HUES48 (cell line): ENCODE measurements at regions not wholly inside any gene's neighbourhood (a gene's known extent, or its start where the extent isn't known, plus 50 kb on each side); places are given as distances from the start of the nearest gene placed in this dataset.
"Not testable (repeated sequence)": the region's sequence is repeated elsewhere in the genome, so short reads cannot be mapped to it uniquely, and the experiment has no call there.

ENCODE experiments used
- H3K27ac ChIP-seq: one replicate; pipeline ENCODE4 v1.7.0; 2013; ENCODE audit warnings: low read depth, low read length, inconsistent platforms
- H3K27me3 ChIP-seq: 2 replicates; pipeline ENCODE4 v1.6.1; 2013; ENCODE audit warnings: mild to moderate bottlenecking, low read length; ENCODE audit not compliant: control insufficient read depth, insufficient read depth
- H3K36me3 ChIP-seq: 2 replicates; pipeline ENCODE4 v1.6.1; 2013; ENCODE audit warnings: low read length; ENCODE audit not compliant: control insufficient read depth, insufficient read depth
- H3K4me1 ChIP-seq: 2 replicates; pipeline ENCODE4 v1.6.1; 2013; ENCODE audit warnings: mild to moderate bottlenecking, low read length; ENCODE audit not compliant: control insufficient read depth, insufficient read depth
- H3K4me3 ChIP-seq: 2 replicates; pipeline ENCODE4 v1.5.1; 2013; ENCODE audit warnings: mild to moderate bottlenecking, low read depth, low read length
- H3K9ac ChIP-seq: 2 replicates; pipeline ENCODE4 v1.6.1; 2013; ENCODE audit warnings: mild to moderate bottlenecking, low read depth, low read length, moderate library complexity
- H3K9me3 ChIP-seq: 2 replicates; pipeline ENCODE4 v1.6.1; 2013; ENCODE audit warnings: low read length; ENCODE audit not compliant: control insufficient read depth, insufficient read depth

GRCh38 chrX:63581906-63582305, 203.1 kb downstream of the ARHGEF9 start:
- Histone ChIP-seq H3K36me3 (no peaks in the 10 kb centered on the region), H3K27me3 (no peaks in the 10 kb centered on the region), H3K27ac (peak overlapping the region; percentile 70), H3K9ac (no peak overlapping the region), H3K4me3 (peak overlapping the region; percentile 26; the same call in 1 of the 2 replicates), H3K4me1 (peaks cover 17% of the 10 kb centered on the region), H3K9me3 (peaks cover 44% of the 10 kb centered on the region)

GRCh38 chrX:63581398-63581797, 203.6 kb downstream of the ARHGEF9 start:
- Histone ChIP-seq H3K9ac (no peak overlapping the region), H3K4me1 (peaks cover 17% of the 10 kb centered on the region), H3K4me3 (peak overlapping the region; percentile 40; the same call in 1 of the 2 replicates), H3K27ac (peak overlapping the region; percentile 82), H3K9me3 (peaks cover 40% of the 10 kb centered on the region), H3K27me3 (no peaks in the 10 kb centered on the region), H3K36me3 (no peaks in the 10 kb centered on the region)

GRCh38 chrX:63576533-63576932, 208.5 kb downstream of the ARHGEF9 start:
- no peak overlapping the region for H3K27ac ChIP-seq
- no peaks in the 10 kb centered on the region for H3K36me3 ChIP-seq
- peaks cover 10% of the 10 kb centered on the region for H3K4me1 ChIP-seq
- peaks cover 27% of the 10 kb centered on the region for H3K9me3 ChIP-seq
- H3K9ac ChIP-seq, result no peak overlapping the region
- no peak overlapping the region for H3K4me3 ChIP-seq
- no peaks in the 10 kb centered on the region for H3K27me3 ChIP-seq

- H3K27ac ChIP-seq, H3K36me3 ChIP-seq, H3K27me3 ChIP-seq, H3K4me3 ChIP-seq, H3K4me1 ChIP-seq, H3K9ac ChIP-seq: not testable (repeated sequence)
- H3K9me3 ChIP-seq, result peaks cover 31% of the 10 kb centered on the region
These were observed 209.3 kb downstream of the ARHGEF9 start for GRCh38 chrX:63575700-63576099.

- H3K36me3 ChIP-seq, result no peaks in the 10 kb centered on the region
- H3K4me3 ChIP-seq, result no peak overlapping the region
- no peaks in the 10 kb centered on the region for H3K27me3 ChIP-seq
These were observed 215.7 kb upstream of the SPIN4 start for GRCh38 chrX:63566856-63567255.

GRCh38 chrX:63561425-63561824, 210.3 kb upstream of the SPIN4 start:
- Histone ChIP-seq H3K9me3 (peaks cover 36% of the 10 kb centered on the region), H3K27me3 (no peaks in the 10 kb centered on the region), H3K36me3 (no peaks in the 10 kb centered on the region), H3K4me3 (peak overlapping the region; percentile 76), H3K27ac (no peak overlapping the region), H3K9ac (no peak overlapping the region), H3K4me1 (peaks cover 4% of the 10 kb centered on the region; the same call in 1 of the 2 replicates)

More at GRCh38 chrX:63566856-63567255, 215.7 kb upstream of the SPIN4 start:
- Histone ChIP-seq H3K27ac (no peak overlapping the region), H3K9me3 (peaks cover 42% of the 10 kb centered on the region), H3K9ac (no peak overlapping the region), H3K4me1 (no peaks in the 10 kb centered on the region)

- H3K4me3 ChIP-seq, result peak overlapping the region; percentile 76
- no peaks in the 10 kb centered on the region for H3K27me3 ChIP-seq
- peaks cover 4% of the 10 kb centered on the region; the same call in 1 of the 2 replicates for H3K4me1 ChIP-seq
- peak overlapping the region; percentile 90 for H3K27ac ChIP-seq
- peaks cover 38% of the 10 kb centered on the region for H3K9me3 ChIP-seq
- H3K36me3 ChIP-seq, result no peaks in the 10 kb centered on the region
- peak overlapping the region; percentile 66 for H3K9ac ChIP-seq
These were observed 209.6 kb upstream of the SPIN4 start for GRCh38 chrX:63560601-63561218.

- no peak overlapping the region for H3K9ac ChIP-seq
- H3K36me3 ChIP-seq, result no peaks in the 10 kb centered on the region
- H3K9me3 ChIP-seq, result peaks cover 53% of the 10 kb centered on the region
- no peaks in the 10 kb centered on the region for H3K4me1 ChIP-seq
- no peak overlapping the region for H3K4me3 ChIP-seq
- no peaks in the 10 kb centered on the region for H3K27me3 ChIP-seq
- no peak overlapping the region for H3K27ac ChIP-seq
These were observed 200.7 kb upstream of the SPIN4 start for GRCh38 chrX:63551856-63552255.

- no peak overlapping the region for H3K4me3 ChIP-seq
- no peaks in the 10 kb centered on the region for H3K36me3 ChIP-seq
- H3K27me3 ChIP-seq, result no peaks in the 10 kb centered on the region
- H3K4me1 ChIP-seq, result no peaks in the 10 kb centered on the region
- peaks cover 43% of the 10 kb centered on the region for H3K9me3 ChIP-seq
- no peak overlapping the region for H3K9ac ChIP-seq
- no peak overlapping the region for H3K27ac ChIP-seq
These were observed 179.5 kb upstream of the SPIN4 start for GRCh38 chrX:63530654-63531053.

GRCh38 chrX:63529961-63530360, 178.8 kb upstream of the SPIN4 start:
- H3K27me3 ChIP-seq, result no peaks in the 10 kb centered on the region
- no peak overlapping the region for H3K4me3 ChIP-seq
- no peaks in the 10 kb centered on the region for H3K4me1 ChIP-seq
- no peak overlapping the region for H3K27ac ChIP-seq
- H3K9ac ChIP-seq, result no peak overlapping the region
- peaks cover 43% of the 10 kb centered on the region for H3K9me3 ChIP-seq
- H3K36me3 ChIP-seq, result no peaks in the 10 kb centered on the region

- H3K27ac ChIP-seq, result no peak overlapping the region
- no peaks in the 10 kb centered on the region for H3K27me3 ChIP-seq
- H3K4me3 ChIP-seq, result no peak overlapping the region
- no peaks in the 10 kb centered on the region for H3K36me3 ChIP-seq
- no peaks in the 10 kb centered on the region for H3K4me1 ChIP-seq
- no peak overlapping the region for H3K9ac ChIP-seq
- peaks cover 28% of the 10 kb centered on the region for H3K9me3 ChIP-seq
These were observed 175.7 kb upstream of the SPIN4 start for GRCh38 chrX:63526863-63527262.
